Lung (tissue), 11 donors: ENCODE measurements at regions not wholly inside any gene's neighbourhood (a gene's known extent, or its start where the extent isn't known, plus 50 kb on each side); places are given as distances from the start of the nearest gene placed in this dataset.

Experiments
- ATAC-seq: fragments of 200-7000 bp; cut with Tn5 transposase; one replicate; pipeline ENCODE4 v1.9.1; 2020; ENCODE audit warnings: moderate number of reproducible peaks; ENCODE audit not compliant: insufficient read depth, low FRiP score
- DNase-seq, 3 donors: peaks; one replicate each; pipeline ENCODE4 v3.0.0-alpha.2; 2013 to 2017
- H3K27ac ChIP-seq, 2 donors: one replicate each; pipeline ENCODE4 v1.5.1; 2013; ENCODE audit warnings: mild to moderate bottlenecking in 2 of 2, moderate library complexity in 2 of 2, control low read depth in 1 of 2, inconsistent platforms in 1 of 2, low read depth in 1 of 2, low read length in 1 of 2
- H3K27me3 ChIP-seq, 3 donors: one replicate each; pipeline ENCODE4 v1.5.1; 2013; ENCODE audit warnings: low read length in 2 of 3; ENCODE audit not compliant: control insufficient read depth in 3 of 3, insufficient read depth in 3 of 3
- H3K36me3 ChIP-seq, 4 donors: one replicate each; pipeline ENCODE4 v1.5.1; 2013; ENCODE audit warnings: low read length in 4 of 4, mild to moderate bottlenecking in 1 of 4, moderate library complexity in 1 of 4; ENCODE audit not compliant: control insufficient read depth in 4 of 4, insufficient read depth in 4 of 4
- H3K4me1 ChIP-seq, 5 donors: one replicate each; pipeline ENCODE4 v1.5.1; 2013; ENCODE audit warnings: low read length in 5 of 5, mild to moderate bottlenecking in 2 of 5, moderate library complexity in 1 of 5; ENCODE audit not compliant: control insufficient read depth in 5 of 5, insufficient read depth in 5 of 5
- H3K4me3 ChIP-seq: one replicate; pipeline ENCODE4 v1.5.1; 2013; ENCODE audit warnings: mild to moderate bottlenecking, control low read depth, moderate library complexity
- H3K9ac ChIP-seq, 2 donors: one replicate each; pipeline ENCODE4 v1.5.1; 2013; ENCODE audit warnings: low read length in 2 of 2, control low read depth in 1 of 2; ENCODE audit not compliant: insufficient read depth in 1 of 2
- H3K9me3 ChIP-seq, 4 donors: one replicate each; pipeline ENCODE4 v1.5.1; 2013; ENCODE audit warnings: low read length in 3 of 4, mild to moderate bottlenecking in 1 of 4, moderate library complexity in 1 of 4; ENCODE audit not compliant: control insufficient read depth in 4 of 4, insufficient read depth in 3 of 4
- WGBS, 2 donors: extraction: QIAGEN DNeasy Blood & Tissue Kit; methylation state at CpG; one replicate each; pipeline ENCODE4 v1.1.7; 2013; 5-methylcytosine and 5-hydroxymethylcytosine counted together
- TF ChIP-seq, protein P1 (sequence below): IDR thresholded peaks from 2 replicates; pipeline ENCODE4 v1.5.1; 2012; ENCODE audit warnings: mild to moderate bottlenecking; ENCODE audit errors: control extremely low read depth, extremely low read depth
- donor health status: control.
- donor health status: control.
- donor health status: Bipolar disorder and iron deficiency.
- donor health status: healthy.
- donor health status: DM: yes; HTN: yes; CAD: no.

- Histone ChIP-seq H3K4me1 (no peaks in the 10 kb centered on the region), H3K36me3 (no peaks in the 10 kb centered on the region), H3K4me3 (no peak overlapping the region), H3K27me3 (no peaks in the 10 kb centered on the region), H3K9me3 (peaks cover 0 to 3% (median 0%) of the 10 kb centered on the region in 4 donors), H3K27ac (no peak overlapping the region), H3K9ac (no peak overlapping the region)
- TF ChIP-seq, protein P1, sequence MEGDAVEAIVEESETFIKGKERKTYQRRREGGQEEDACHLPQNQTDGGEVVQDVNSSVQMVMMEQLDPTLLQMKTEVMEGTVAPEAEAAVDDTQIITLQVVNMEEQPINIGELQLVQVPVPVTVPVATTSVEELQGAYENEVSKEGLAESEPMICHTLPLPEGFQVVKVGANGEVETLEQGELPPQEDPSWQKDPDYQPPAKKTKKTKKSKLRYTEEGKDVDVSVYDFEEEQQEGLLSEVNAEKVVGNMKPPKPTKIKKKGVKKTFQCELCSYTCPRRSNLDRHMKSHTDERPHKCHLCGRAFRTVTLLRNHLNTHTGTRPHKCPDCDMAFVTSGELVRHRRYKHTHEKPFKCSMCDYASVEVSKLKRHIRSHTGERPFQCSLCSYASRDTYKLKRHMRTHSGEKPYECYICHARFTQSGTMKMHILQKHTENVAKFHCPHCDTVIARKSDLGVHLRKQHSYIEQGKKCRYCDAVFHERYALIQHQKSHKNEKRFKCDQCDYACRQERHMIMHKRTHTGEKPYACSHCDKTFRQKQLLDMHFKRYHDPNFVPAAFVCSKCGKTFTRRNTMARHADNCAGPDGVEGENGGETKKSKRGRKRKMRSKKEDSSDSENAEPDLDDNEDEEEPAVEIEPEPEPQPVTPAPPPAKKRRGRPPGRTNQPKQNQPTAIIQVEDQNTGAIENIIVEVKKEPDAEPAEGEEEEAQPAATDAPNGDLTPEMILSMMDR = no peak
- no peak for ATAC-seq
- 83% methylated on average over 8 of the region's 8 CpGs for WGBS, 2 donors
- no peak for DNase-seq
Observed at GRCh38 chr17:37838276-37838675, 85.9 kb upstream of the TBC1D3K start.

GRCh38 chr17:37836593-37836992 is 87.6 kb upstream of the TBC1D3K start:
- ATAC-seq = no peak
- no peaks in the 10 kb centered on the region for H3K36me3 ChIP-seq
- H3K27ac ChIP-seq = no peak overlapping the region
- peaks cover 0 to 3% (median 0%) of the 10 kb centered on the region in 4 donors for H3K9me3 ChIP-seq
- 94 to 96% methylated on average over 2 of the region's 2 CpGs for WGBS, 2 donors
- TF ChIP-seq, protein P1 = no peak
- no peaks in the 10 kb centered on the region for H3K4me1 ChIP-seq
- H3K9ac ChIP-seq = no peak overlapping the region
- DNase-seq = no peak
- no peaks in the 10 kb centered on the region for H3K27me3 ChIP-seq
- no peak overlapping the region for H3K4me3 ChIP-seq

- ATAC-seq = no peak
- no peak overlapping the region for H3K4me3 ChIP-seq
- WGBS, 2 donors = 95 to 100% methylated on average over 2 of the region's 2 CpGs
Observed at GRCh38 chr17:37834168-37834567, 89.3 kb upstream of the HNF1B start.

More at GRCh38 chr17:37834168-37834567, 89.3 kb upstream of the HNF1B start:
- Histone ChIP-seq H3K27ac (no peak overlapping the region), H3K27me3 (no peaks in the 10 kb centered on the region), H3K4me1 (no peaks in the 10 kb centered on the region), H3K9me3 (peaks cover 0 to 3% (median 0%) of the 10 kb centered on the region in 4 donors), H3K9ac (no peak overlapping the region), H3K36me3 (no peaks in the 10 kb centered on the region)
- TF ChIP-seq, protein P1 = no peak
- no peak for DNase-seq
